A673 (cell line): ENCODE measurements at regions not wholly inside any gene's neighbourhood (a gene's known extent, or its start where the extent isn't known, plus 50 kb on each side); places are given as distances from the start of the nearest gene placed in this dataset.

Source experiments
- CTCF ChIP-seq: fragments of 300-800, 200-600 bp; sonication (generic); conservative IDR thresholded peaks from 2 replicates; pipeline ENCODE4 v1.5.1; 2017; ENCODE audit warnings: low read depth, mild to moderate bottlenecking, antibody characterized with exemption, low read length, moderate library complexity, mixed read lengths
- EZH2 ChIP-seq: fragments of 200-600 bp; sonication (generic); IDR thresholded peaks from 2 replicates; pipeline ENCODE4 v1.6.1; 2017; ENCODE audit warnings: borderline replicate concordance, low read depth, mild to moderate bottlenecking, mixed read lengths, antibody characterized with exemption, low read length; ENCODE audit not compliant: poor library complexity, severe bottlenecking

GRCh38 chr2:236909802-236910201 is 175.9 kb upstream of the COPS8 start:
- no peak for TF ChIP-seq CTCF
- TF ChIP-seq EZH2, result no peak
